ENCODE measurements at regions not wholly inside any gene's neighbourhood (a gene's known extent, or its start where the extent isn't known, plus 50 kb on each side); places are given as distances from the start of the nearest gene placed in this dataset.
"Not testable (repeated sequence)": the region's sequence is repeated elsewhere in the genome, so short reads cannot be mapped to it uniquely, and the experiment has no call there.

DNA sequence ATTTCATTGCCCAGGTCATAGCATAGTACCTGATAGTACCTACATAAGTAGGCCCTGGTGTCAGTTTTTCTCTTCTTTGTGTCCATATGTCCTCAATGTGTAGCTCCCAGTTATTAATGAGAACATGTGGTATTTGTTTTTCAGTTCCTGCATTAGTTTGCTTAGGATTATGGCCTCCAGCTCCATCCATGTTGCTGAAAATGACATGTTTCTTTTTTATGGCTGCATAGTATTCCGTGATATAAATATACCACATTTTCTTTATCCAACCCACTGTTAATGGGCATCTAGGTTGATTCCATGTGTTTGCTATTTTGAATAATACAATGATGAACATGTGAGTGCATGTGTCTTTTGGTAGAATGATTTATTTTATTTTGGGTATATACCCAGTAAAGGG lies 641.6 kb downstream of the RFPL4B start:
- DNase-seq (ENCODE audit: low spot score), result no peak

DNA sequence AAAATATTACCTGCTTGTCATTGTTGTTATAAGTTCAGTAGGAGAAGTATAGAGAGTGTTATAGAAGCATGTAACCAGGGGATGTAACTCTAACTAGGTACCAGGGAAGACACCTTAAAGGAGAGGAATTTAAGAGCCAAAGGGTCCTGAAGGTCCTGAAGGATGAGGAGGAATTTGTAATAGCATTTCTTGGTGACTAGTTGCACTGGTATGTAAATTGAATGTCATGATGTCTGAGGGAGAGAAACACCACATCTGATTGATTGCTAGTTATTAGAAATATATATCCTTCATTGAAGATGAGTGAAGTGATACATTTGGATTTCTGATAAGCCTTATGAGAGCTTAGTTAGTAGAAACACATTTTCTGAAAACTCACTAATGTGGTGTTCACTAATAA lies 643.8 kb downstream of the RFPL4B start:
- DNase-seq (ENCODE audit: low spot score), result no peak

DNA sequence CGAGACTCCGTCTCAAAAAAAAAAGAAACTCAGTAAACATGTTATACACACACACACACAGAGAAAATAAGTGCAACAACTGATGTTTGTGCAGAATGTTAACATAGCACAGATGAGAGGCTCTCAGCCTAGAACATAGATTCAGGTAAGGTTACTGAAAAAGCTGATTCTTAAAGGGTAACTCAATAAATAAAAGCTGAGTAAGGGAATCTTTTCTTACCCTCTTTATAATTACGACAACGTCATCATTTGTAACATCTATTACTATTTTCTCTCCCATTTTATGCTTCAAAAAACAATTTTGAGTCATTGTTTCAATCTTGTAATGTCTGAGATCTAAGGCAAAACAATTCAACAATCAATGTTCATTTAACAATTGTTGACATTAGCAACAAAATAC lies 644.8 kb downstream of the RFPL4B start:
- no peak for DNase-seq (ENCODE audit: low spot score)

DNA sequence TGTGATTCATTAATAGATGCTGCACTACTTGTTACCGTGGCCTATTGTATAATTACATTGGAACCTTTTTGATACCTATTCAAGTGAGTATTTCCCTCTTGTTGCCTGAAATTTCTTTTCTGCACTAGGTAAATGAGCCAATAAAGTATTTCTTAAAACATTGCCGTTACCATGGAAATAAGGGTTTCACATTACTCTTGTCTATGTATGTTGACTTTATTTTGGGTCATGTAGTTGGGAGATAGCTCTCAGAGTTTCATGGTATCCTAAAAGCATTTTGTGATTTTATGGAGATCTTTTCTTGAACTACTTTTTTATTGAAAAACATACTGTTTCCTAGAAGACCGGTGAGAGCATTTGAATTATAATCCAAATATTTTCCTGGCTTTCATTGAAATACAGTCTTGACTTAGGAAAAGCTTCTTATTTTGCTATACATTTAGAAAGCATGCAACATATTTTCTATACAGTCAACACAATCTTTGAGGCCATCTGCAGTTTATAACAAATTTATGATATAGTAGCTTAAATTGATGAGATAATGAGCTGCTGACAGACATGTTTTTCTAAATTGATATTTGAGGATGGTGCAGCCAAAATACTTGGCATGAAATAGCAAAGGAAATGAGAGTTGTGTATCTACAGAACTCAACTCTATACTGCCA lies 650.4 kb downstream of the RFPL4B start:
- no peak for DNase-seq (ENCODE audit: low spot score)

DNA sequence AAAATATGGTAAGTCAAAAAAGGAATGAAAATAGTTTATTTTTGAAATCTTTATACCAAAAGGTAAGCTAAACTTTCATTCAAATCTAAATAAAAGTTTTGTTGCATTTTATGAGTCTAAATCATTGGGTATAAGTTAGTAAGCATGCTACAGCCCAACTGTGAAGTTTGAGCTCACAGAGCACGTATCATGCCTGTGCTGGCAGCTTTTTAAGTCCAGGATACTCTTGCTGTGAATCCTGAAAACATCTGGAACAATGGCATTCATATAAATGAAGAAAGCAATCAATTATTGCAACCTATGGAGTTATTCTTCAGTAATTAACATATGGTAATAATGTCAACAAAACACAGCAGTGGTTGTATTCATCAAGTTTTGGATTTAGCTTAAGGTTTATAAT lies 656.9 kb downstream of the RFPL4B start:
- DNase-seq (ENCODE audit: low spot score), result no peak

DNA sequence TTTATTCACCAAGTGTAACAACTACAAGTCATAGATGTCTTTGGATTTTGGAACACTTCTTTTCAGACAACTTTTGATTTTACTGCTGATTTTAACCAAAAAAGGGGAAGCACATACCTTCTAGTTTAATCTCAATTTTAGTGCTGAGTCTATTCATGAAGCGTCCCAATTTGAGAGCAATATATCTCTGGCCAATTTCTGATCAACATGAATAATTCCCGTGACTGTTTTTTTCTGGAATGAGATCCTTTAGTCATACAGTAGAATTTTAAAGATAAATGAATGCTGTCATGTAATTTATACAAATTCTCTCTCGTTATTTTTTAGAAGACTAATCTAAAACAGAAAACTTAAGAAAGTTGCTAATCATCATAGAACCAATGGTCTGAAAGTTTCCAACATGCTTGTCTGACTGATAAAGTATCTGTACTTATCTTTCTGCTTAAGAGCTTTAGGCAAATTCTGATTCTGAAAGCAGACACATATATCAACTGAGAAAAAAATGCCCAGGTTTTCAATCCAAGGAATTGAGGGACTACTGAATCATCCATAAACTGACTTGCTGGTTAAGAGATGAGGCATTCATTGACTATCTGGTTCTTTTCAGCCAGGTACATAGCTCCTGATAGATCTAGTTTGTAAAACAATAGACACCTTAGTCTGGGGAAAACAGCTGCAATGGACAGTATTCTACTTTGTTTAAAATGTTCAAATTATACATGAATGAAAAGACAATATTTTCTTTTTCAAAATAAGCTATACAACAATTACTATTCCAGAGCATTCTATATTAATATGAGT lies 657.5 kb downstream of the RFPL4B start:
- no peak for DNase-seq (ENCODE audit: low spot score)

DNA sequence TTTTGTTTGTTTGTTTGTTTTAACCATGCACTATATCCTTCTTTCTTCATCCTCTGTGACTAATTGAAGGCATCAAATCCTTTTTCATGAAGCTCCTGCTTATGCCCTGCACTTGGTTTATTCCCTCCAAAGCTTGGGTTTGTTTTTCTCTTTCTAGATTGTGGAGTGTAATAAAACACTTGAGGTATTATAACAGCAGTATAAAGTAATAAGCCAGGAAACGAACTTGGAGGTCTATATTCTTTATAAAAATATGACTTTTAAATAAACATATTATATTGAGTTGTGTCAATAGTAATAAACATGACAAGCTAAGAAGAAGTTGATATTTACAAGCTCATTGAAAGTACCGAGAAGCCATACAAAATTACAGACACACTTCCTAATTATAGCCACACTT lies 659.4 kb downstream of the RFPL4B start:
- no peak for DNase-seq (ENCODE audit: low spot score)

DNA sequence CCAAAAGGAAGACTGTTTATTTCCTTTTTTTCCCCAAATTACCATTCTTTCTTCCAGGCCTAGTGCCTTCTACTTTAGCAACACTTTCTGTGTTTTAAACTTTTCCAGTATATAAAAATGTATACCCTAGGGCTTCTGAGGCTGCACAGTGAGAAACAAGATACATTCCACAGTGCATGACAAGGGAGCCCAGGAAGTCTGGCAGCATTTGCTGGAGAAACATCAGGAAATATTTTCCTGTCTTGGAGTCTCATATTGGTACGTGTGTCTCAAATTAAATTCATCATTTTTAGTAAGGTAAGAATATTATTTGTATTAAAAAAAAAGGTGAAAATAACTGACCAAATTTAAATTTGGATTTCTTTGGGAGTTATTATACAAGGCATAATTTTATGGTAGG lies 662.6 kb downstream of the RFPL4B start:
- no peak for DNase-seq (ENCODE audit: low spot score)

DNA sequence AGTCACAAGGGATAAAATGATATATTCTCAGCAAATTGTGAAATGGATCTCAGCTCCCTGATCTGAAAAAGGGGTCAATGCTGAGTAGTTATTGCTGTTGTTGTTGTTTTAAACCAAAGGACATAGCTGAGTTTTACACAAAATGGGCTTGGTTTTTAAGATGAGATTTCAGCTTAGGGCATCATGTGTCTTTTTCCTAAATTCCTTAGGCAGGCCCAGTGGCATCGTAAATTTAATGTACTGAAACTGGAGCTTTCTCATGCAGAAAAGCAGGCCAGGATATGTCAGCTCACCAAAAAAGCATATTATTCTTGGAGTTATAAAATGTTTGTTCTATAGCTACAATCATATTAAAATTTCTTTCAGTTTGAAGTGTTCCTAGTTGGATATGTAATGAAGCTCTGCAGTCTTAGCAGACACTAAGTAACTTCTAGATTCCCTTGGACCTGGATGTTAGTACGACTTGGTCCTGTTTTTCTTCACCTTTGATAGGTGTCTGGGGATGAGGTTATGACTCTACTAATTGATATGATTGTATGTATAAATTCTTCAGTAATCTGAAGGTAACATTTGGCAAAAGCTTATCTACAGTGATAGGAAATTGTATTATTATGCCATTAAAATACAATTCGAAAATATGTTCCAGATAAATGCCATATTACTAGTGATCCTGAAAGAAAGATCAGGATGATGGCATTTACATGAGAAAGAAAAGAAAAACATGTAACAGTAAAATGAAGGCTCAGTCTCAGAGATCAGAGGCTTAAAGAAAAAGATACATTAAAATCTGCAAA lies 663.3 kb downstream of the RFPL4B start:
- no peak for DNase-seq (ENCODE audit: low spot score)

DNA sequence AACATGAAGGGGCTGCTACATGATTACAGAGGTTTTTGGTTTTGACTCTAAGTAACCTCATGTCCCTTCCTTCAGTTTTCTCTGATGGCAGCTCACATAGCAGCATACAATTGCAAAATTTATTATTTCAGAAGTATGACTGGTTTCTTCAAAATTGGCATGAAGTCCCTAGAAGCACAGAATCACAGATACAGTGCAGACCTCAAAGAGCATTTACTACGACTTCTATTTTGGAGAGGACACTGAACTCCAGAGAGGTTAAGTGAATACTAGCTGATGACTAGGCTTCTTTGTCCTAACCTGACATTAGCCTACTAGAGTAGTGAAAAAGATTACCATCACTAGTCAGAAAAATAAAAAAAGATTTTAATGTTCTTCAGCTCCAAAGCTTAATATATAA lies 664.3 kb downstream of the RFPL4B start:
- no peak for DNase-seq (ENCODE audit: low spot score)

DNA sequence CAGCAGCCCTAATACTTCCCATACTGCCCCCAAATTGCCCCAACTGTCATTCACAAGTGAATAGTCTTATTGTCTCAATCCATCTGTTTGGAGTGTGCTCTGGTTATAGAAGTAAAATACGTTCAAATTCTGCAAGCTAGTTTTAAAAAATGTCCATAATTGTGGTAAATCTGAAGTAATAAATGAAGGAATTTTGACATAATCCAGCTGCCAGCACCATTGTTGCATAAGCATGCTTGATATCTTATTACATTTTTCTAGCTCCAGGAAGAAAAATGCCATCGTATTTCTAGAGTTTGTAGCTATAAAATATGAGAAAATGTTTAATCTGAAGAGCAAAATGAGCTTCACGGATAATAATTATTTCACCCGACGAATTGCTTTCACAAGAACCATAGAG lies 664.7 kb downstream of the RFPL4B start:
- no peak for DNase-seq (ENCODE audit: low spot score)

DNA sequence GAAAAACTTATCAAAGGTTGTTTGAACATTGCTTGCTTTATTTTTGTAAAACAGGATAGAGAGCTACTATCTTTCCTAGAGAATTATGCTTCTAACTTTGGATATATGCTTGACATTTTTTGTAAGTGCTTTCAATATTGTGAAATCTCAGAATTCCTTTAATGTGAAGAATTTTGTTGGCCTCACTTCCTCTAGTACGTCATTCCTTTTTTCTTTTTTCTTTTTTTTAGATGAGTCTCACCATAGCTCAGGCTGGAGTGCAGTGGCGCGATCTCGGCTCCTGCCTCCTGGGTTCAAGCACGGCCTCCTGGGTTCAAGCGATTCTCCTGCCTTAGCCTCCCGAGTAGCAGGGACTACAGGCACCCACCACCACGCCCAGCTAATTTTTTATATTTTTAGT lies 668.1 kb downstream of the RFPL4B start:
- no peak for DNase-seq (ENCODE audit: low spot score)

DNA sequence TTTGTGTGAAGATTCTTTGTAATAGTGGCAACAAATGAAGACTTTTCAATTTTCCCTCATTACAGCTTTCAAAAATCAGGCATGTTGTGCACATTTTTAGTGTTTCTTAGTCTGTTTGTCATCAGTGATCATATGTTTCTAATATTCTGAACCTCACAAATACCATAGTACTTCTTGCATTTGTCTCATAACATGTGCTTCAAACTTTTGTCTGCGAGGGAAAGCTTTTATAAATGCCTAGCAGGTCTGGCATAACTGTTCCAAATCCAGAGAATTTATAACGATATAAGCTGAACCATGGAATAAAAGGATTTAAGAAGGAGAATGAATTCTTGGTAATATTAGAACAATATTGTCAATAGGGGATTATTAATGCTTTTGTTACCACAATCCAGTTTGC lies 670.2 kb downstream of the RFPL4B start:
- DNase-seq (ENCODE audit: low spot score), result no peak

DNA sequence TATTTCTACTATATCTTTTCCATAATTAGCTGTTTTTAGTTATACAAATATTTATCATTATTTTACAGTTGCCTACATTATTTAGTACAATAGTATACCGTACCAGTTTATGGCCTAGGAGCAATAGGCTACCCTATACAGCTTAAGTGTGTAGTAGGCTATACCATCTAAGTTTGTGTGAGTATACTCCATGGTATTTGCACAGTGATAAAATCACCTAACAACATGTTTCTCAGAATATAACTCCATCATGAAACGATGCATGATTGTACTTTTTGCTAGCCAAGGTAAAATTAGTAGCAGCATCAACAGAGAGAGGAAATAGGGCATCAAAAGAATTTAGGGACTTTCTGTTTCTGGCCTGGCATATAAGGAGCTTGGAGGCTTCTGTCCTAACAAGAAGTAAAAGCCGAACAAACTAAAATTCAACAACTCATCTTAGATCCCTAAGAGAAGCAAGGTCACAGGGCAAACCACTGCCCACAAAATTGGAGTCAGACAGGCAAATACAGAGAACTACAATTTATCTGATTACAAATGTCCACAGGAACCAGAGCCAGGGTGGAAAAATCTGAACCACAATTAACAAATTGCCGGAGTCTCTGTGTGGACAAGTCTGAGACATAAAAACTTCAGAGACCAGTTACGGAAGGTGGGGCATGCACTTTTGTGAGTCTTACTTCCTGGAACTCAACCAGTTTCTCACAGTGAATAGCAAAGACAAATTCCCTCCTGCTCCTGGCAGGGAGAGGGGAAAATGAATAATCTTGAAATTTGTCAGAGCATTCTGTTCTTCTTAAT lies 671.4 kb downstream of the RFPL4B start:
- DNase-seq (ENCODE audit: low spot score), result peak; percentile 8

DNA sequence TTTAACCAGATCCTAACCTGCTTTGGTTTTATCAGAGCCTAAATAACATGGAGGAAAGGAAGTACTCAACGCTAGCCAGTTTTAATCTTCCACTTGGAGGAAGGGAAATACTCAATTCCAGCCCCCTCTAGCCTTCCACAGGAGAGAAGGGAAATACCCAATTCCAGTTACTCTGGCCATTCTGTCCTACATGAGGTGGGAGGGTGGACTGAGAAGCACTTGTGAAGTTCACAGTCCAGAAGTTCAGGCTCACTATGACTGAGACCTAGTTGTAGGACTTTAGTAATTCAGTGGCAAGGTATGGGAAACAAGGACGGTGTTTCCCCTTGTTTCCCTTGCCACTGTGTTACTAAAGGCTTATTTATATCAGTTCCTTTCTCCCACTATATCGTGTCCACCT lies 672.0 kb downstream of the RFPL4B start:
- DNase-seq (ENCODE audit: low spot score), result no peak

DNA sequence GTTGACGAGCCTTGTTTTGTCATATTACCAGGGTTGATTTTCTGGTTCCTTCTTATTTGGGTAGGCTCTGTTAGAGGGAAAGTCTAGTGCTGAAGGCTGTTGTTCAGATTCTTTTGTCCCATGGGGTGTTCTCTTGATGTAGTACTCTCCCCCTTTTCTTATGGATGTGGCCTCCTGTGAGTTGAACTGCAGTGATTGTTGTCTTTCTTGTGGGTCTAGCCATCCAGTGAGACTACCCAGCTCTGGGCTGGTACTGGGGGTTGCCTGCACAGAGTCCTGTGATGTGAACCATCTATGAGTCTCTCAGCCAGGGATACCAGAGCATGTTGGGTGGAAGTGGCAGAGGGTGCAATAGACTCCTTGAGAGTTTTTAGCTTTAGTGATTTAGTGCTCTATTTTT lies 680.6 kb downstream of the RFPL4B start:
- no peak for DNase-seq (ENCODE audit: low spot score)

DNA sequence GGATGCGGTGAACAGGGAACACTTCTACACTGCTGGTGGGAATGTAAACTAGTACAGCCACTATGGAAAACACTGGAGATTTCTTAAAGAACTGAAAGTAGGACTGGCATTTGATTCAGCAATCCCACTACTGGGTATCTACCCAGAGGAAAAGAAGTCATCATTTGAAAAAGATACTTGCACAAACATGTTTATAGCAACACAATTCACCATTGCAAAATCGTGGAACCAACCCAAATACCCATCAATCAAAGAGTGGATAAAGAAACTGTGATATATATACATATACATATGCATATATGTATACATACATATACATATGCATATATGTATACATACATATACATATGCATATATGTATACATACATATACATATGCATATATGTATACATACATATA lies 682.0 kb downstream of the RFPL4B start:
- DNase-seq (ENCODE audit: low spot score), result not testable (repeated sequence)

DNA sequence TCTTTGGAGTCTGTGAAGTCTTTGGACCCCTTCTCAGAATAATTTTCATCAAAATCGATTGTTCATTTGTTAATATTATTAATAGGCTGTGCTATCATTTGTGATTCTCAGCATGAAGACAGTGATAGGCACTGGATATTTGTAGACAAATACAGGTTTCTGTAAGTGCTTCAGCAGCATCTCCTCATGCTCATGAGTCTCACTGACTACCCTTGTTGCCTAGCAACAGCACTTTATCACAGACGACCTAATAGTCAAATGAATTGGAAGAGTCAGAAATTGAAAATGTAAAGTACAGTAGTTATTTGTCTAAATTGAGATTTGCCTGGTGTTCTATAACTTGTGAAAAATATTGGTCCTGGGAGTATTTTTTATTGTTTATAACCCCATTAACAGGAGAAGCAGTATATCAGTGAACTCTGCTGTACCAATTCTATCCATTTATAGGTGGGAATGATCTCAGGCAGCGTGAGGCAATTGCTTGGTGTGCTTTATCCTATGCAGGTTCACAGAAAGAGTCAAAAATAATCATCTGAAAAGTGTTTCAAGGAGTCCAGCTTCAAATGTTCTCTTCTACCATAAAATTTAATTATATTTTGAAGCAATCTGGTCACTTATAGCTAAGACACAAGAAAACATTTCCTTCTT lies 684.6 kb downstream of the RFPL4B start:
- DNase-seq (ENCODE audit: low spot score), result peak; percentile 29

DNA sequence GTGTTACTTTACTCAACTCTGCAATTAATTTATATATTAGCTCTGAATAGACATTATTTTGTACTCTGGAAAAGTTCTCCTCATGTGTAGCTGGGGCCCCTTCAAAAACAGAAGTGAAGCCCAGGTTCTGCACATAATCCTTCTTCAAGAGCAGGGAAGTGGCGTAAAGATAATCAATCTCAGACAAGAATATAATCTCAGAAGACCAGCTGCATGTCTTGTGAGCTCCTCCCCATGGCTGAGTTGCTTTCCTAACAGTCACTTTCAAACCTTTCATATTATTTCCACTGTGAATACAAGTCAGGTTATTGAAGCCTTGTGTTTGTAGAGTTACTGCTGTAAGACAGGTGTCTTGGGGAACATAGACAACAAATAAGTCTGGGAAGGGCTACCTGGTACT lies 691.9 kb downstream of the RFPL4B start:
- DNase-seq (ENCODE audit: low spot score), result no peak

DNA sequence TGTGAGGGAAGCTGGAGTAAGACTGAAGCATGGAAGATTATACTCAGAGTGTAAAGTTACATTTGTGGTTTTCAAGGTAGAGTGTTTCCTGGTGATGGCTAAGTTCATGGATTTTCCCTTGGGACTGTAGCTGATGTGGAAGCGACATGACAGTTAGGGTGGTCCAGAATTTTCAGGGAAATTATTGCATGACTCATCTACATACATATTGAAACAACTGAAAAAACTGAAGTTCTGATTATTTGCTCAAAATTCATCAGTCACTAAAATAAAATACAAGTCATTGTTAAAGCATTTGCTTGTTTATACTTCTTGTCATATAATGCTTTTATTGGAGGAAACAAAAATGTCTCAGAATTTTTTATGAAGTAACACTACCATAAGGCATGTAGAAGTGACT lies 700.0 kb downstream of the RFPL4B start:
- no peak for DNase-seq (ENCODE audit: low spot score)

DNA sequence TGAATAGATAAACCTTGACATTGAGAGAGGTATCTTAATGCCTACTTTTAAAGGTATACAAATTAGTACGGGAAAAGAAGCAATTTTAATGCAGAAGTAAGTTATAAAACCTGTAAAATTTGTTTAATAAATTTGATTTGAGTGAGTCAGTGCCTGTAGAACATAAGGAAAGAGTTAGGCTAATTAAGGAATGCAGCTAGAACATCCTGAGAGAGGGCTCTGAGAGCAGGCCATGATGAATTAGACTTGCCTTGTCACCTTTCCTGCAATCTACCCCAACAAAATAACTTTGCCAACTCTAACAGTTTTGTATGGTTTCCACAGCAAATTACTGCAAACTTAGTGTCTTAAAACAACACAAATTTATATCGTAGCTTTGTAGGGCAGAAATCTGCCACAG lies 700.8 kb downstream of the RFPL4B start:
- no peak for DNase-seq (ENCODE audit: low spot score)

DNA sequence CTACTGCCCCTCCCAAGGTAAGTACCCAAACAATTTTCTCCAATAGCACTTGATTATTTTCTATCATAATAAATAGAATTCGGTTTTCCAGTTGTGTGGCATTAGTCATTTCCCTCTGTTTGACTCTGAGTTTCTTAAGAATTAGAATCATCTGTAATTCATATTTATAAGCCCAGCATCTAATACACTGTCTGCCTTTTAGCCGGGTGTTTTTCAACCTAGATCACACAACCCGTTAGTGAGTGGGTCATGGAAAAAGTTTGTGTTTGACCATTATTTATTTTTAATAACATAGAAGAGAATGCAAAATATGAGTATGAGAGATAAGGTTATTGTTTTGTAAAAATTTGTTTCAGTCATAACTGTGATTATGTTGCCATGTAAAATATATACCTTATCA lies 701.6 kb downstream of the RFPL4B start:
- no peak for DNase-seq (ENCODE audit: low spot score)
